SIG-M5 treated with dmso at 0.1 percent for 504 hours (cell line): ENCODE measurements at regions not wholly inside any gene's neighbourhood (a gene's known extent, or its start where the extent isn't known, plus 50 kb on each side); places are given as distances from the start of the nearest gene placed in this dataset.

ENCODE experiments used
- DNase-seq: peaks from one replicate; lab custom pipeline; 2025; ENCODE audit not compliant: unreplicated experiment; lab: John Stamatoyannopoulos, UW

GRCh38 chr7:46695051-46695708 lies 774.1 kb upstream of the IGFBP3 start:
- DNase-seq: no peak

- DNase-seq: no peak
These were observed 773.0 kb upstream of the IGFBP3 start for GRCh38 chr7:46694058-46694457.

GRCh38 chr7:46687203-46687602 lies 766.1 kb upstream of the IGFBP3 start:
- DNase-seq: no peak

- no peak for DNase-seq
These were observed 764.0 kb upstream of the IGFBP3 start for GRCh38 chr7:46685051-46685450.

GRCh38 chr7:46682836-46683624 lies 762.0 kb upstream of the IGFBP3 start:
- no peak for DNase-seq

- no peak for DNase-seq
These were observed 760.9 kb upstream of the IGFBP3 start for GRCh38 chr7:46681865-46682503.

GRCh38 chr7:46680147-46680546 lies 759.1 kb upstream of the IGFBP3 start:
- no peak for DNase-seq

- no peak for DNase-seq
These were observed 758.6 kb upstream of the IGFBP3 start for GRCh38 chr7:46679671-46680070.

GRCh38 chr7:46678421-46678820 lies 757.3 kb upstream of the IGFBP3 start:
- DNase-seq: no peak

- no peak for DNase-seq
These were observed 754.4 kb upstream of the IGFBP3 start for GRCh38 chr7:46675456-46675855.

- DNase-seq: no peak
These were observed 751.8 kb upstream of the IGFBP3 start for GRCh38 chr7:46672861-46673260.

GRCh38 chr7:46671108-46671769 lies 750.2 kb upstream of the IGFBP3 start:
- no peak for DNase-seq

GRCh38 chr7:46669028-46669427 lies 748.0 kb upstream of the IGFBP3 start:
- no peak for DNase-seq

GRCh38 chr7:46664453-46664852 lies 743.4 kb upstream of the IGFBP3 start:
- DNase-seq: no peak

GRCh38 chr7:46663025-46663424 lies 742.0 kb upstream of the IGFBP3 start:
- DNase-seq: no peak

GRCh38 chr7:46661431-46661830 lies 740.4 kb upstream of the IGFBP3 start:
- no peak for DNase-seq

GRCh38 chr7:46660402-46660980 lies 739.4 kb upstream of the IGFBP3 start:
- no peak for DNase-seq

- DNase-seq: no peak
These were observed 737.2 kb upstream of the IGFBP3 start for GRCh38 chr7:46658281-46658680.

GRCh38 chr7:46654546-46655443 lies 733.7 kb upstream of the IGFBP3 start:
- no peak for DNase-seq

GRCh38 chr7:46653848-46654247 lies 732.8 kb upstream of the IGFBP3 start:
- DNase-seq: no peak
